ENCODE measurements at regions not wholly inside any gene's neighbourhood (a gene's known extent, or its start where the extent isn't known, plus 50 kb on each side); places are given as distances from the start of the nearest gene placed in this dataset.
A peak's percentile ranks its signal among the peaks of the same experiment; 100 is the strongest.
"Not testable (repeated sequence)": the region's sequence is repeated elsewhere in the genome, so short reads cannot be mapped to it uniquely, and the experiment has no call there.

DNA sequence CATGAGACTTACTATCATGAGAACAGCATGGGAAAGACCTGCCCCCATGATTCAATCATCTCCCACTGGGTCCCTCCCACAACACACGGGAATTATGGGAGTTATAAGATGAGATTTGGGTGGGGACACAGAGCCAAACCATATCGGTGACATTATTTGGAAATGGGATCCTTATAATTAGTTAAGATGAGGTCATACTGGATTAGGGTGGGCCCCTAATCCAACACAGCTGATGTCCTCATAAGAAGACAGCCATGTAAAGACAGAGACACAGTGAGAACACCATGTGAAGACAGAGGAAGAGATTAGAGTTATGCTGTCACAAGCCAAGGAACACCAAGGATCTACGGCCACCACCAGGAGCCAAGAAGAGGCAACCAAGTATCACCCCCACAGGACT, 161.7 kb downstream of the SPTSSA start:
- no peak for DNase-seq

- no peak for DNase-seq
These were observed 162.7 kb downstream of the SPTSSA start for GRCh38 chr14:34299360-34299759.

DNA sequence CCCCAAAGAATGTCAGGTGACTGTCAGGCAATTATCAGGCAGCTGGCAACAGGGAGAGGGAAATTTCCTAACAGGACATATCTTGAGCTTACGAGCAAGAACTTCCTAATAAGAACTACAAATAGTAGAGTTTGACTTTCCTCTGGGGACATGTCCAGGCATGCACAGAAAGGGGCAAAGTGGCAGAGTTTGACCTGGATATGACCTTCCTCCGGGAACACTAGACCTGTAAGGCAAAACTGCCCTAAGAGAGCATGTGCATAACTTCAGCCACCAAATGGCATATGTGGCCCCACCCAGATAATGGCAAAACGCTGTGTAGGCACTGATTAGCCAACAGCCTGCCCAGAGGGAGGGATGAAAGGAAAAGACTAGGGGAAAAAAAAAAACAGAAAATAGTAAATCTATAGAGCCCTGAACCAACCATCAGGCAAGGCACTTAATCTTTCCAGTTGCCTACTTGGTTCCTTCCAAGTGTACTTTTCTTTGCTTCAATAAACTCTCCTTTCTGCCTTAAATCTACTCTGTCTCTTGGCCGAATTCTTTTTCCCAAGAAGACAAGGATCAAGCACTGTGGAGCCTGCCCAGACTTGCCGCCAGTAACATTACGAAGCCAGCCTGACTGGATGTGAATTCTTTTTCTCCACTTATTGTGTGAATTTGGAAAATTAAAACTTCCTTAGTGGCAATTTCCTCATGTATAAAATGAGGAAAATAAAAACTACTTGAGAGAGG, 164.1 kb downstream of the SPTSSA start:
- DNase-seq: no peak

GRCh38 chr14:34283590-34283989, 178.4 kb downstream of the SPTSSA start:
- DNase-seq: no peak

DNA sequence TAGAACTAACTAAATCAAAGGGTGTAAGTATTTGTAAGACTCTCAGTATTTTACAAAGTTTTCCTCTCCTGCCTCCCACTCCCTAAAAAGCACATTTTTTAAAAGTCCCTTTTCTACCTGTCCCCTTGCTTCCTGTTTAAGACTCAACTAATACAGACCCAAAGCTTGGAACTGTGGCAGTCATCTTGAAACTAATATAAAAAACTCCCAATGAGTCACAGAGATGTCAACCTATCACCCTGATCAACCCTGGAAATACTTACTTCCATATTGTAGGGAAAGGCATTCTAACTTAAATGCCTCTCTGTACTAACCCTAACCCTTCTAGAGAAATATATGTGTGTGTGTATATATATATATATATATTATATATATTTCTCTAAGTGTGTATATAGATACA, 184.8 kb downstream of the SPTSSA start:
- no peak for DNase-seq

DNA sequence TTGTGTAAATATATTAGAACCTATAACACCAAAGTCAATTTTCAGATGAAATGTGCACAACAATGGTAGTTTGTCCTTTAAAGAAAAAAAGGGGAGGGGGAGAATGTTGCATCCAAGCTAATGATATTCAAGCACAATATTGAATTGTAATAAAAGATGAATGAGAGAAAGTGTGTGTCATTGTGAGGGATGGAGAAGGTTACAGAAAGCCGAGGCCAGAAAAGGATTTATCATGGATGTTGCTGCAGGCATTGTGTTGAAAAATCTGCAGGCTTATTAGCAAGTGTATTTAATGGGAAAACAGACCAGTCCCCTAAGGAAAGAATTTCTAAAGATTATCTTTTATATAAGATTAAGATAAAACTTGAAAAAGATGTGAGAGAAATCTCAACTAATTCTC, 186.5 kb downstream of the SPTSSA start:
- DNase-seq: no peak

DNA sequence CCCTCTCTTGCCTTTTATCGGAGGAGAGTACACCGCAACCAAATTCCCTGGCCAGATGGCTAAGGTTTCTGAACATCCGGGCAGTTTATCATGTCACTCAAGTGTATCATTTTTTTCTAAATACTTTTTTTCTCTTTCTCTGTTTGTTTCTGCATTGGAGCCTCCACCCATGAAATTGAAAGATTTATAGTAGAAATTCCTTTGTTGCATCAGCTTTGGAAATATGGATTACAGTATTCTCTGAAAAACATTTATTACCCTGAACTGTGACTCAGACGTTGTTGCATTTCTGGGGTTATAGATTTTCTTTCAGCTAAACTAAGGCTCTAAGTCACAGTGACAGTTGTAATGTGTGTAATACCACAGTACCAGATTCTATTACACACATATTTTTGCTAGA, 187.0 kb downstream of the SPTSSA start:
- DNase-seq: no peak

GRCh38 chr14:34273716-34274115, 188.3 kb downstream of the SPTSSA start:
- not testable (repeated sequence) for DNase-seq

GRCh38 chr14:34270361-34270760, 191.7 kb downstream of the SPTSSA start:
- DNase-seq: no peak

DNA sequence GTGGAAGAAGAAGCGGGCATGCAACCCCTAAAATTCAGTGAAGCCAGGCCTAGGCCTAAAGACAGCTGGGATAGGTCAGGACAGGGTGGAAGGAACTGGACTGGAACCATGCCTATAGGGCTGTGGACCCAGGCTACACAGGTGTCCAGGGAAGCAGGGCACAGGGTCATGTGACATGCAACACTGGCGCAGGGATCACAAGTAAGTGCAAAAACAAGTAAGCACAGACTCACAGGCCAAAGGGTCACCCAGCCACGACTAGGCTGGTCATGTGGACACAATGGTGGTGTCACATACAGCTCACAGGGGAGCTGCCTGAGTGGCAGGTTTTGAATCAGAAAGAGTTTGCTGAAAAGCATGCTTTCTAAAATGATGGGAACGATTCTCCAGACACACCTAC, 195.7 kb downstream of the SPTSSA start:
- no peak for DNase-seq

DNA sequence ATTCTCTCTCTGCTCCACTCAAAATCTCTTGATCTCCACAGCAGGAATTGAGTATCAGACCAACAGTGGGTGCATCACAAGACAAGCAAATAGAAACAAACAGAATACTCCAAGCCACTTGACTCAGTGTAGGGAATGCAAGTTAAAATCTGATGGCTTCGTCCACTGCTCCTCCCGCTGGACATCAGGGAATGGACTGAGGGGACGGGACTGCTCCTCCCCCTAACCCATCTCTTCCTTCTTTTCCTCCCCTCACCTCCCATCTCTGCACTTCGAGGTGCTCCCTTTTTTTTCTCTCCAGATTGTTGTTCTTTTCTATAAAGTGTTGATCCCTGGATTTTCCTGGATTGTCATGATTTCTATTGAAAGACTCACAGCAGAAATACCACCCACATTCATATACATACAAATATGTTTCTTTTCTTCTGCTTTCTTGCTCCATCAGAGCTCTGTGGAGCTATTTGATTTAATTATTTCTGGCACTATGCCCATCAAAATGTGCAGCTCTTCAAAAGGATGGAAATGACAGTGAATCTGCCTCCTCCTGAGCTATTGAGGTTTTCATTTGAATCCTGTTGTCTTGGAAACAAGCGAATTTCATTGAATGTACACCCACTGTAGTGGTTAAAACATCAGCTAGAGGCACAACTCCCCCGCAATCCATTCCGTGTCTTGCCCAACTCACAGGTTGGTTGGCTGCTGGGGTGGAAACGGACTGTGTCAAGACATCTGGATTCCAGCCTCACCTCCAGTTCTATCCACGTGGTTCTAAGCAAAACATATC, 199.7 kb downstream of the SPTSSA start:
- DNase-seq: no peak

GRCh38 chr14:34259996-34260395, 202.0 kb downstream of the SPTSSA start:
- no peak for DNase-seq

GRCh38 chr14:34258318-34258717, 203.7 kb downstream of the SPTSSA start:
- DNase-seq: no peak

DNA sequence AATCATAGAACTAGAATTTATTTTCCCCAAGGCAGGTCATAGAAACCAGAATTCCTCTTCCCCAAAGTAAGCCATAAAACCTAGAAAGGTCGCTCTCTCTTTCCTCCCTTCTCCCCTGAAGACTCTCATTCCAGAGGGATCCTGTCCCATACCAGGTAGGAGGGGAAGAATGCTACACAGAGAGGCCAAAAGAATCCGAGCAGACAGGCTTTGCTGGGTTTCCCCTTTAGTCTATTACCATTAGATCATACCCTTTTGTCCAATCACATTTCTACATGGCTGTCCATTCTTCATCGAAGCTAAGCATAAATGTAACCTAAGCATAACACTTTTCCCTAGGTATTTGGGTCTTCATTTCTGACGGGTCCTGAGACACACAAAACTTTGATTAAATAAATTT, 204.5 kb downstream of the SPTSSA start:
- no peak for DNase-seq

GRCh38 chr14:34256223-34256622, 205.8 kb downstream of the SPTSSA start:
- no peak for DNase-seq

- DNase-seq: no peak
These were observed 207.5 kb downstream of the SPTSSA start for GRCh38 chr14:34254571-34254970.

- DNase-seq: no peak
These were observed 208.0 kb downstream of the SPTSSA start for GRCh38 chr14:34254031-34254430.

GRCh38 chr14:34252227-34252626, 209.8 kb downstream of the SPTSSA start:
- DNase-seq: no peak

DNA sequence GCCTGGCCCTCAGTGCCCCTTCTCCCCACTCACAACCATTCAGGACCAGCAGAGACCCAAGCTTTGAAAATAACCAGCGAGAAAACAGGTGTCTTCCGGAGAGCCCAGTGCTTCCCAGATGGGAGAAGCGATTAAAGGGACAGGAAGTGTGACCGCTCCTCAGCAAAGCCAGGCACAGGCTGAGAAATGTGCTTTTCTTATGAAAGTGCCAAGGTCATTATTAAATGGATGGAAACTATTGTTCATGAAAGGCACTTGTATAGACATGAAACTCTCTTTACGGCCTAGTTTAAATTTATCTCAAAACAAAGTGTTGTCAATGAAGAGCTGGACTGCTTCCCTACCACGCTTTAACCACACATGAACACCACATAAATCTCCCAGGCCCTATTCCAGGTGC, 210.4 kb downstream of the SPTSSA start:
- no peak for DNase-seq

DNA sequence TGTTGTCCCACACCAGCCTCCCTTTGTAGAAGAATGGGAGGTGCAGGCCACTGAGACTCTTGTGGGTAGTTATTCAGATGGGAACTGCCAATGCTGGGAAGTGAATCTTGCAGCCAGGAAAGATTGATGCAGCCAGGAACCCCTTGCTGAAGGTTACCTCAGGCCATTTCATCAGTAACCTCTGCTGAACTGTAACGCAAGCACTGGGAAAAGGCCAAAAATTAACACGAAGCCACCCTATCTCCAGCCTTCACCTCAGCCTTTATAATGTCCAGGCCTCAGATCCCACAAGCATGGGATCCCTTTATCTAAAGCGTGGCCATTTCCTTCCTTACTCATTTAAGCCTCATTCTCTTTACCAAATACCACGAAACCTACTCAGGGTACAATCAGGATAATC, 211.1 kb downstream of the SPTSSA start:
- peak in 1 of 14 donors; percentile 8 for DNase-seq

GRCh38 chr14:34247605-34248004, 214.4 kb downstream of the SPTSSA start:
- no peak for DNase-seq

DNA sequence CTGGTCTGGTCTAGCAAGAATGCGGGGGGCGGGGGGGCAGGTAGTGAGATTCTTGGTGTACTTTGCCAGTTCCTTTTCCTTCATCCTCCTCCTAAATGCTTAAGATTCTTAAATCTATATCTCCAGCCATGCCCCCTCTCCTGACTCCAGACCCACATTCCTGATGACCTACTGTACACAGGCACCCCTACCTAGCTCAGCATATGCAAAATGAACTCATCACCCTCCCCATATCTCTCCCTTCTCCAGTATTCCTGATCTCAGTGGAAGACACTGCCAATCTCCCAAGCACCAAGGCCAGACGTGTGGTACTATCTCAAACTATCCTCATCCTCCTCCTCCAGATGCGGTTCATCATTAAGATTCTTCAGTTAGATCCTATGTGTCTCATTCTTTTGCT, 215.8 kb downstream of the SPTSSA start:
- no peak for DNase-seq

DNA sequence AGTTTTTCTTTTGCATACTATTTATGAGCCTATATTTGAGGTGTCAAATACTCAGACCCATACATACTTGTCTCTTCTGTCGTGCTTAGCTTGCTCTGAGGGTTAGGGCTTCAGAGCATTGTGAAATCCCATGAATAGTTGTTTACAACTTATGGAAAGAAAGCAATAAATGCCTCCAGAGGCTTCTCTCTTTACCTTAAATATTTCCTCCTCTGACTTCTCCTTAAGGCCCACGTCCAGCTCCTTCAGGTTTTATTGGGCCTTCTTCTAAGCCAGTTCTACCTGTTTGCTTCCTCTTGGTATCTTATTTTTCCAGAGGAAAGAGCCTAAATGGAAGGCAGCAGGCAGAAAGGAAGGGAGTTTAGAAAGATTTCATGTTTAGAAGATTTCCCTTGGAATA, 218.6 kb downstream of the SPTSSA start:
- DNase-seq: no peak

DNA sequence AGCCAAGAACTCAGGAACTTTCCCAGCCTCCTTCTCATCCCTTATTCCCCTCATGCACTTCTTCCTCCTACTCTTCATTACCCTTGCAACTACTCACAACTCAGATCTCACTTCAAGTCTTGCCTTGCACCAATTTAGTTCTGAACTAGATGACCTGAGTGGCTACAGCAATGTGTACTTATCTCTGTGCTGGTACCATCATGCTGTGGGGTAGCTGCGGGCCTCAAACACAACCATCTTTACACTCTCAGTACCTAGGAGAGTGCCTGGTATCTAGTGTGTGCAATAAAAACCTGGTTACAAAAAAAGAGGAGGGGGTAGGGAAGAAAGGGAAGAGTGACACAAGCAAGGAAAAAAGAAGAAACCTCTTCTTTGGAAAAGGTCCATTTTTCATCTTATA, 219.0 kb downstream of the SPTSSA start:
- DNase-seq: no peak
